Activated CD8-positive, alpha-beta memory T cell treated with anti-CD3 and anti-CD28 coated beads, Interleukin-2, amount 50 U/mL, for 24 hours (primary cell): ENCODE measurements at regions not wholly inside any gene's neighbourhood (a gene's known extent, or its start where the extent isn't known, plus 50 kb on each side); places are given as distances from the start of the nearest gene placed in this dataset.

Experiments
- DNase-seq: peaks from one replicate; pipeline ENCODE4 v3.0.0-alpha.2; 2020; ENCODE audit errors: extremely low read depth

- DNase-seq = no peak
These were observed 596.0 kb upstream of the MGMT start for GRCh38 chr10:128870830-128871597.

GRCh38 chr10:128871671-128872231, 595.3 kb upstream of the MGMT start:
- no peak for DNase-seq

GRCh38 chr10:128873411-128874054, 593.5 kb upstream of the MGMT start:
- DNase-seq = no peak

- no peak for DNase-seq
These were observed 592.7 kb upstream of the MGMT start for GRCh38 chr10:128874331-128874730.

- no peak for DNase-seq
These were observed 591.9 kb upstream of the MGMT start for GRCh38 chr10:128875030-128875744.

GRCh38 chr10:128875956-128876736, 590.9 kb upstream of the MGMT start:
- DNase-seq = no peak

- DNase-seq = no peak
These were observed 589.9 kb upstream of the MGMT start for GRCh38 chr10:128877141-128877540.

GRCh38 chr10:128877936-128878335, 589.1 kb upstream of the MGMT start:
- no peak for DNase-seq

GRCh38 chr10:128879030-128879429, 588.0 kb upstream of the MGMT start:
- DNase-seq = no peak

- no peak for DNase-seq
These were observed 587.5 kb upstream of the MGMT start for GRCh38 chr10:128879441-128880140.

- DNase-seq = no peak
These were observed 586.8 kb upstream of the MGMT start for GRCh38 chr10:128880159-128880725.

- DNase-seq = no peak
These were observed 586.0 kb upstream of the MGMT start for GRCh38 chr10:128881086-128881485.

- no peak for DNase-seq
These were observed 583.6 kb upstream of the MGMT start for GRCh38 chr10:128883231-128884032.

GRCh38 chr10:128884033-128884425, 583.0 kb upstream of the MGMT start:
- no peak for DNase-seq

GRCh38 chr10:128884496-128885072, 582.5 kb upstream of the MGMT start:
- DNase-seq = no peak

- no peak for DNase-seq
These were observed 581.2 kb upstream of the MGMT start for GRCh38 chr10:128885573-128886555.

- no peak for DNase-seq
These were observed 579.2 kb upstream of the MGMT start for GRCh38 chr10:128887856-128888255.

- no peak for DNase-seq
These were observed 575.0 kb upstream of the MGMT start for GRCh38 chr10:128892005-128892404.
